RWPE1 (cell line): ENCODE measurements at regions not wholly inside any gene's neighbourhood (a gene's known extent, or its start where the extent isn't known, plus 50 kb on each side); places are given as distances from the start of the nearest gene placed in this dataset.

Source experiments
- CTCF ChIA-PET: fragments of 350-600 bp; sonication (Branson Sonifier 250); formaldehyde crosslinking; extraction: SDS; loops from one replicate; lab custom pipeline; 2021; lab: Yijun Ruan, JAX
- POLR2A ChIA-PET: fragments of 400-600 bp; formaldehyde crosslinking; extraction: SDS; loops from one replicate; lab custom pipeline; 2020; ENCODE audit warnings: antibody characterized with exemption; ENCODE audit not compliant: low non-redundant PET; lab: Yijun Ruan, JAX
- DNase-seq: peaks from one replicate; pipeline ENCODE4 v3.0.0; 2012; ENCODE audit warnings: low spot score
- H3K27ac ChIP-seq: fragments of 450-650 bp; 2 replicates; pipeline ENCODE4 v1.5.1; 2017
- CTCF ChIP-seq: fragments of 450-650 bp; conservative IDR thresholded peaks from 2 replicates; pipeline ENCODE4 v1.5.1; 2017; ENCODE audit warnings: low read depth, mild to moderate bottlenecking

DNA sequence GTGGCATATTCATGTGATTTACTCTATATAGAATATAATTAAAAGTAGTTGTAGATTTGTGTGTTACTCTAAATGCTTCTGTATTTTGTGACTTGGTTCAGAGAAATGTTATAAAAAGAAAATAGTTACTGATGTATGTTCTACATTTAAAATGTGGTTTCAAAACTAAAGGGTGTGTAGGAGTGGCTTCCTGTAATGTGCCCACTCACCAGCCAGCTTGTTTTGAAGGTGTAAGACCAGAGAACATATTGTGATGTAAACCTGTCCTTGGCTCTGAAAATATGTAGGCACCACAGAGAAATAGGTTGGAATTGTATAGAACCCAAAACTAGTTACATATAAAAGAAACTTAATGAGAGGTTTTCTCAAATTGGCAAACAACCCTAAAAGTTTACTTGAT, 51.2 kb upstream of the ARRDC3 start:
- ChIA-PET CTCF (no interaction called here), POLR2A (no interaction called here)
- DNase-seq = no peak
- no peak for TF ChIP-seq CTCF
- no peak overlapping the region for H3K27ac ChIP-seq

DNA sequence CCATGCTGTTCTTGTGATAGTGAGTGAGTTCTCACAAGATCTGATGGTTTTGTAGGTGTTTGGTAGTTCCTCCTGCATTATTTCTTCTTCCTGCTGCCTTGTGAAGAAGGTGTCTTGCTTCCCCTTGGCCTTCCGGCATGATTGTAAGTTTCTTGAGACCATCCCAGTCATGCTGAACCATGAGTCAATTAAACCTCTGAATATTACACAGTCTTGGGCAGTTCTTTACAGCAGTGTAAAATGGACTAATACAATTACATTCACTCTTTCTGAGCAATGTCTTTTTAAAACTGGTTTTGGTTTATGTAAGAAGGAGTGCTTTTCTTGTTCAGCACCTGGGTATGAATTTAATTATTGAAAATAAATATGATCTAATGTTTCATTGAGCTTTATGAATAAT, 50.7 kb upstream of the ARRDC3 start:
- TF ChIP-seq CTCF = no peak
- DNase-seq = no peak
- ChIA-PET POLR2A (no interaction called here), CTCF (no interaction called here)
- H3K27ac ChIP-seq = no peak overlapping the region
